ENCODE measurements at regions not wholly inside any gene's neighbourhood (a gene's known extent, or its start where the extent isn't known, plus 50 kb on each side); places are given as distances from the start of the nearest gene placed in this dataset.

DNA sequence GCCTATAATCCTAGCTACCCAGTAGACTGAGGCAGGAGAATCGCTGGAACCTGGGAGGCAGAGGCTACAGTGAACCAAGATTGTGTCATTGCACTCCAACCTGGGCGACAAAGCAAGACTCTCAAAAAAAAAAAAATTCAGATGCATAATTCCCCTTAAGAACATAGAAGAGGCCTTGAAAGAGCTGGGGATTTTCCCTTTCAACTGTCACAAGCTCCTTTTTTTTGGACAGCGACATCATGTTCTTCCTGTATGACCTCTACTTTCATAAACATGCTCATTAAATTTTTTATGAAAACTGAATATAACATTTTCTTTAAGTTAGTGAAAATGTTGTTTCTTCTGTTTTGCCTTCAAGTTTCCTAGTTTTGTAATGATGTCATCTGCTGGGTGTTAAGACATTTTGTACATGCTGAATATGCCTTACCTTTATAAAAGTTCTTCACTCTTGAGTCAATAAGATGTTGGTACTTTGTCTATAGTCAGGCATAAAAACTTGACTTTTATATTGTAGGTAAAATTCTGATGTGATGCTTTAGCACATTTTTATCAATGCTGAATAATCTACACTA lies 76.0 kb downstream of the PTHLH start:
- TF ChIP-seq CTCF (conservative IDR thresholded peaks at IDR 0.05; ENCODE audit: low read depth, low read length) (no peak), EZH2 (IDR thresholded peaks at IDR 0.05; ENCODE audit: low read length, unreplicated experiment) (no peak), EZH2phosphoT487 (IDR thresholded peaks at IDR 0.05; ENCODE audit: borderline replicate concordance, low read length) (no peak)
